CD4-positive, alpha-beta T cell (primary cell): ENCODE measurements at regions not wholly inside any gene's neighbourhood (a gene's known extent, or its start where the extent isn't known, plus 50 kb on each side); places are given as distances from the start of the nearest gene placed in this dataset.

Experiments
- ATAC-seq: fragments of 200-7000 bp; cut with Tn5 transposase; one replicate; pipeline ENCODE4 v1.10.0; 2022; ENCODE audit warnings: mild to moderate bottlenecking; ENCODE audit not compliant: poor library complexity
- CTCF ChIA-PET: fragments of 350-600 bp; sonication (Branson Sonifier 250); formaldehyde crosslinking; loops from one replicate; lab custom pipeline; 2021; ENCODE audit warnings: antibody characterized with exemption, inconsistent platforms; lab: Charles Lee
- POLR2A ChIA-PET: fragments of 350-600 bp; sonication (Branson Sonifier 250); formaldehyde crosslinking; loops from one replicate; lab custom pipeline; 2021; ENCODE audit warnings: antibody characterized with exemption, inconsistent platforms; lab: Charles Lee
- DNase-seq, 14 experiments: peaks; one replicate each; pipeline ENCODE4 v3.0.0-alpha.2; 2013 to 2020; ENCODE audit warnings: mixed read lengths in 2 of 14
- H3K27ac ChIP-seq, 2 donors: one replicate each; pipeline versions ENCODE4 v1.5.1 to v1.7.0; 2013; ENCODE audit warnings: low read length in 2 of 2, low read depth in 1 of 2, mild to moderate bottlenecking in 1 of 2
- H3K27me3 ChIP-seq, 2 experiments: 1 replicate in 1 of 2; 2 replicates in 1 of 2; pipeline versions ENCODE4 v1.6.1 to v1.7.0; 2013; ENCODE audit warnings: low read length in 2 of 2, control low read depth in 1 of 2, mild to moderate bottlenecking in 1 of 2, moderate library complexity in 1 of 2; ENCODE audit not compliant: insufficient read depth in 2 of 2, control insufficient read depth in 1 of 2
- H3K36me3 ChIP-seq: one replicate; pipeline ENCODE4 v1.6.1; 2013; ENCODE audit warnings: low read length, control low read depth; ENCODE audit not compliant: insufficient read depth
- H3K4me1 ChIP-seq: one replicate; pipeline ENCODE4 v1.6.1; 2013; ENCODE audit warnings: low read length, control low read depth; ENCODE audit not compliant: insufficient read depth
- H3K4me3 ChIP-seq: one replicate; pipeline ENCODE4 v1.5.1; 2013; ENCODE audit warnings: mild to moderate bottlenecking, low read length, moderate library complexity
- H3K9me3 ChIP-seq, 2 experiments: 1 replicate in 1 of 2; 2 replicates in 1 of 2; pipeline versions ENCODE4 v1.6.1 to v1.7.0; 2013; ENCODE audit warnings: low read length in 2 of 2, mild to moderate bottlenecking in 2 of 2, control low read depth in 1 of 2, moderate library complexity in 1 of 2; ENCODE audit not compliant: control insufficient read depth in 1 of 2, insufficient read depth in 1 of 2
- H3K27ac Mint-ChIP-seq: one replicate; pipeline ENCODE4 v1.8.0; 2020; ENCODE audit warnings: mixed read lengths
- H3K27me3 Mint-ChIP-seq: one replicate; pipeline ENCODE4 v1.8.0; 2021; ENCODE audit warnings: mixed read lengths
- H3K36me3 Mint-ChIP-seq: one replicate; pipeline ENCODE4 v1.8.0; 2021; ENCODE audit warnings: low read depth, mixed read lengths
- H3K4me1 Mint-ChIP-seq: one replicate; pipeline ENCODE4 v1.8.0; 2021; ENCODE audit warnings: low read depth, mixed read lengths
- H3K4me3 Mint-ChIP-seq: one replicate; pipeline ENCODE4 v1.8.0; 2020; ENCODE audit warnings: mild to moderate bottlenecking, mixed read lengths
- H3K9me3 Mint-ChIP-seq: one replicate; pipeline ENCODE4 v1.8.0; 2020; ENCODE audit warnings: mixed read lengths
- CTCF ChIP-seq: fragments of 200-600 bp; IDR thresholded peaks from one replicate; pipeline ENCODE4 v1.8.0; 2022; ENCODE audit warnings: antibody characterized with exemption, mild to moderate bottlenecking
- intact Hi-C, 2 experiments: fragments of 100-400 bp; cut with DNase I in 1 of 2; cut with micrococcal nuclease in 1 of 2; formaldehyde crosslinking; loops; one replicate each; pipeline versions ENCODE4 v1.15.1 to v1.9.0; 2023 to 2025; cut with DNase I, micrococcal nuclease

- Mint-ChIP-seq H3K4me3 (no peak overlapping the region), H3K27ac (no peak overlapping the region), H3K4me1 (no peaks in the 10 kb centered on the region), H3K27me3 (no peaks in the 10 kb centered on the region), H3K36me3 (no peaks in the 10 kb centered on the region), H3K9me3 (no peaks in the 10 kb centered on the region)
- Histone ChIP-seq H3K36me3 (no peaks in the 10 kb centered on the region), H3K9me3 (peaks cover 0 to 21% of the 10 kb centered on the region in 2 experiments), H3K27me3 (no peaks in the 10 kb centered on the region), H3K27ac (no peak overlapping the region), H3K4me1 (no peaks in the 10 kb centered on the region), H3K4me3 (no peak overlapping the region)
- TF ChIP-seq CTCF = no peak
- intact Hi-C loops = no loop called here
- DNase-seq (no peak), ATAC-seq (no peak)
- POLR2A ChIA-PET = no interaction called here
- CTCF ChIA-PET = no interaction called here
Observed at GRCh38 chr10:130902929-130903328, 408.6 kb downstream of the TCERG1L start.

- no peak overlapping the region for H3K4me3 Mint-ChIP-seq
- ChIA-PET POLR2A (no interaction called here), CTCF (no interaction called here)
- intact Hi-C loops = no loop called here
- H3K27me3 Mint-ChIP-seq = no peaks in the 10 kb centered on the region
- Histone ChIP-seq H3K9me3 (peaks cover 0 to 22% of the 10 kb centered on the region in 2 experiments), H3K4me1 (no peaks in the 10 kb centered on the region), H3K27ac (no peak overlapping the region), H3K27me3 (no peaks in the 10 kb centered on the region), H3K4me3 (no peak overlapping the region), H3K36me3 (no peaks in the 10 kb centered on the region)
- no peak for TF ChIP-seq CTCF
- no peak for ATAC-seq
- no peaks in the 10 kb centered on the region for H3K4me1 Mint-ChIP-seq
- no peak for DNase-seq
- H3K27ac Mint-ChIP-seq = no peak overlapping the region
- no peaks in the 10 kb centered on the region for H3K9me3 Mint-ChIP-seq
- no peaks in the 10 kb centered on the region for H3K36me3 Mint-ChIP-seq
Observed at GRCh38 chr10:130904676-130905075, 406.8 kb downstream of the TCERG1L start.

- Histone ChIP-seq H3K9me3 (peaks cover 0 to 21% of the 10 kb centered on the region in 2 experiments), H3K4me3 (no peak overlapping the region), H3K36me3 (no peaks in the 10 kb centered on the region), H3K4me1 (no peaks in the 10 kb centered on the region), H3K27me3 (no peaks in the 10 kb centered on the region), H3K27ac (no peak overlapping the region)
- no peak for TF ChIP-seq CTCF
- H3K27me3 Mint-ChIP-seq = no peaks in the 10 kb centered on the region
- H3K4me3 Mint-ChIP-seq = no peak overlapping the region
- no peaks in the 10 kb centered on the region for H3K4me1 Mint-ChIP-seq
- no peaks in the 10 kb centered on the region for H3K9me3 Mint-ChIP-seq
- POLR2A ChIA-PET = no interaction called here
- no peak for ATAC-seq
- H3K27ac Mint-ChIP-seq = no peak overlapping the region
- no peak for DNase-seq
- intact Hi-C loops = no loop called here
- CTCF ChIA-PET = no interaction called here
- H3K36me3 Mint-ChIP-seq = no peaks in the 10 kb centered on the region
Observed at GRCh38 chr10:130905386-130905785, 406.1 kb downstream of the TCERG1L start.
